ENCODE measurements at regions not wholly inside any gene's neighbourhood (a gene's known extent, or its start where the extent isn't known, plus 50 kb on each side); places are given as distances from the start of the nearest gene placed in this dataset.

DNA sequence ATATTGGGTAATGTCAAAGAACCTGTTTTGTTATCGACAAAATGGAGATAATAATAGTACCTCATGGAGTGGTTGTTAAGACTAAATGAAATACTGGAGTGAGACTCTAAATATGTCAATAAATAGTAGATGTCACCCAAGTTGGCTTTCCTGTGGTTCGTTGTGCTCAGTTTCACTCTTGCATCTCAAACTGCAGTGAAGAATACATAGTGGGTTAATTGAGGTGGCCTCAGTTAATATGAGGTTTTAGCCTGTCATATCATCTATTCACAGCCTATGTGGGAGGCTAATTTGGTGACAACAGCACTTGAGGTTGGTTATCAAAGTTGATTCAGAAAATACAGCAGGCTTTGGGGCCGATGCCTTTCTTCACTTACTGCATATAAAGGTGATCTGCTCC is 485.5 kb upstream of the SUCLG2 start:
- no peak for TF ChIP-seq POLR2A (IDR thresholded peaks at IDR 0.05)
- TF ChIP-seq, protein P1, sequence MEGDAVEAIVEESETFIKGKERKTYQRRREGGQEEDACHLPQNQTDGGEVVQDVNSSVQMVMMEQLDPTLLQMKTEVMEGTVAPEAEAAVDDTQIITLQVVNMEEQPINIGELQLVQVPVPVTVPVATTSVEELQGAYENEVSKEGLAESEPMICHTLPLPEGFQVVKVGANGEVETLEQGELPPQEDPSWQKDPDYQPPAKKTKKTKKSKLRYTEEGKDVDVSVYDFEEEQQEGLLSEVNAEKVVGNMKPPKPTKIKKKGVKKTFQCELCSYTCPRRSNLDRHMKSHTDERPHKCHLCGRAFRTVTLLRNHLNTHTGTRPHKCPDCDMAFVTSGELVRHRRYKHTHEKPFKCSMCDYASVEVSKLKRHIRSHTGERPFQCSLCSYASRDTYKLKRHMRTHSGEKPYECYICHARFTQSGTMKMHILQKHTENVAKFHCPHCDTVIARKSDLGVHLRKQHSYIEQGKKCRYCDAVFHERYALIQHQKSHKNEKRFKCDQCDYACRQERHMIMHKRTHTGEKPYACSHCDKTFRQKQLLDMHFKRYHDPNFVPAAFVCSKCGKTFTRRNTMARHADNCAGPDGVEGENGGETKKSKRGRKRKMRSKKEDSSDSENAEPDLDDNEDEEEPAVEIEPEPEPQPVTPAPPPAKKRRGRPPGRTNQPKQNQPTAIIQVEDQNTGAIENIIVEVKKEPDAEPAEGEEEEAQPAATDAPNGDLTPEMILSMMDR (IDR thresholded peaks at IDR 0.05): no peak

Measured in ovary (tissue), 3 donors.